Endothelial cell of umbilical vein (primary cell): ENCODE measurements at regions not wholly inside any gene's neighbourhood (a gene's known extent, or its start where the extent isn't known, plus 50 kb on each side); places are given as distances from the start of the nearest gene placed in this dataset.

ENCODE experiments used
- BruUV-seq: library from RNA; stranded (reverse); fragments of 400-500 nt; replicated peaks from 2 replicates; lab custom pipeline; 2021; lab: Mats Ljungman, UMichigan
- CTCF ChIA-PET: fragments of 300-600, 350-600 bp; sonication (Branson Sonifier 250); formaldehyde crosslinking; loops from one replicate; lab custom pipeline; 2021; ENCODE audit warnings: antibody characterized with exemption, inconsistent platforms; lab: Charles Lee
- POLR2A ChIA-PET: fragments of 300-600, 350-600 bp; sonication (Branson Sonifier 250); formaldehyde crosslinking; loops from one replicate; lab custom pipeline; 2021; ENCODE audit warnings: antibody characterized with exemption, inconsistent platforms; lab: Charles Lee
- DNase-seq: peaks from one replicate; pipeline ENCODE4 v3.0.0-alpha.2; 2011; ENCODE audit warnings: low read depth, low spot score
- FAIRE-seq: peaks from 2 replicates; lab custom pipeline; 2011; peaks lifted over from hg19 to GRCh38; lab: Jason Lieb, UNC
- H2AFZ ChIP-seq: 2 replicates; pipeline ENCODE4 v1.6.0; 2012; ENCODE audit warnings: low read depth, low read length, control low read depth, inconsistent platforms
- H3K27ac ChIP-seq: 2 replicates; pipeline ENCODE4 v1.5.1; 2011; ENCODE audit warnings: low read depth, mild to moderate bottlenecking, control low read depth, low read length, moderate library complexity; ENCODE audit not compliant: insufficient read depth
- H3K27me3 ChIP-seq, 2 experiments: 2 replicates each; pipeline versions ENCODE4 v1.6.0 to v1.6.1; 2011; ENCODE audit warnings: low read length in 2 of 2, mixed read lengths in 1 of 2; ENCODE audit not compliant: control insufficient read depth in 2 of 2, insufficient read depth in 2 of 2
- H3K36me3 ChIP-seq, 2 experiments: 2 replicates in 1 of 2; 3 replicates in 1 of 2; pipeline ENCODE4 v1.5.1; 2011; ENCODE audit warnings: low read length in 2 of 2, mild to moderate bottlenecking in 1 of 2, moderate library complexity in 1 of 2; ENCODE audit not compliant: control insufficient read depth in 2 of 2, insufficient read depth in 2 of 2; ENCODE audit errors: extremely low read depth in 1 of 2
- H3K4me1 ChIP-seq: 3 replicates; pipeline ENCODE4 v1.5.1; 2011; ENCODE audit warnings: mild to moderate bottlenecking, low read length; ENCODE audit not compliant: control insufficient read depth, insufficient read depth; ENCODE audit errors: extremely low read depth
- H3K4me2 ChIP-seq: 2 replicates; pipeline ENCODE4 v1.6.1; 2011; ENCODE audit warnings: low read length, control low read depth, mixed read lengths; ENCODE audit not compliant: insufficient read depth
- H3K4me3 ChIP-seq, 3 experiments: fragments of 200-600 bp in 1 of 3; sonication (generic), shearing (Covaris generic) in 1 of 3; replicated peaks in 1 of 3; 2 replicates each; pipeline ENCODE4 v1.5.1; 2011 to 2016; ENCODE audit warnings: control low read depth in 3 of 3, low read length in 3 of 3, mild to moderate bottlenecking in 2 of 3, inconsistent platforms in 1 of 3, low read depth in 1 of 3, moderate library complexity in 1 of 3; ENCODE audit not compliant: insufficient read depth in 1 of 3
- H3K79me2 ChIP-seq: 2 replicates; pipeline ENCODE4 v1.6.0; 2012; ENCODE audit warnings: low read length, inconsistent platforms; ENCODE audit not compliant: control insufficient read depth, insufficient read depth
- H3K9ac ChIP-seq: replicated peaks from 2 replicates; pipeline ENCODE3; 2011; ENCODE audit warnings: low read length, control low read depth; ENCODE audit not compliant: insufficient read depth; ENCODE audit errors: extremely low read depth
- H3K9me1 ChIP-seq: replicated peaks from 3 replicates; pipeline ENCODE4 v1.6.0; 2011; ENCODE audit warnings: mild to moderate bottlenecking, low read length; ENCODE audit not compliant: control insufficient read depth, insufficient read depth; ENCODE audit errors: extremely low read depth
- H3K9me3 ChIP-seq: replicated peaks from 2 replicates; pipeline ENCODE4 v1.5.1; 2012; ENCODE audit warnings: low read length, inconsistent platforms; ENCODE audit not compliant: control insufficient read depth, insufficient read depth
- H4K20me1 ChIP-seq: replicated peaks from 2 replicates; pipeline ENCODE3; 2011; ENCODE audit warnings: mild to moderate bottlenecking, low read length; ENCODE audit not compliant: control insufficient read depth, insufficient read depth; ENCODE audit errors: extremely low read depth
- CTCF ChIP-seq, 2 donors: IDR thresholded peaks; 1 replicate in 1 of 2; 2 replicates in 1 of 2; pipeline ENCODE4 v1.5.1; 2011; ENCODE audit warnings: low read length in 2 of 2, mild to moderate bottlenecking in 2 of 2, moderate library complexity in 2 of 2, control low read depth in 1 of 2, inconsistent platforms in 1 of 2, low read depth in 1 of 2; ENCODE audit not compliant: insufficient read depth in 1 of 2; ENCODE audit errors: extremely low read depth in 1 of 2
- EZH2 ChIP-seq: IDR thresholded peaks from 2 replicates; pipeline ENCODE4 v1.6.1; 2012; ENCODE audit warnings: borderline replicate concordance, low read depth, mild to moderate bottlenecking, moderate library complexity, low read length, inconsistent platforms; ENCODE audit not compliant: severe bottlenecking
- FOS ChIP-seq: IDR thresholded peaks from 2 replicates; pipeline ENCODE4 v1.6.1; 2011; ENCODE audit warnings: mild to moderate bottlenecking, low read length, moderate library complexity, borderline replicate concordance; ENCODE audit not compliant: insufficient read depth
- GATA2 ChIP-seq: IDR thresholded peaks from 2 replicates; pipeline ENCODE4 v1.7.0; 2011; ENCODE audit warnings: low read depth, mild to moderate bottlenecking, moderate library complexity, mixed read lengths, low read length; ENCODE audit not compliant: insufficient read length, insufficient read depth
- JUN ChIP-seq: IDR thresholded peaks from 2 replicates; pipeline ENCODE4 v1.6.1; 2011; ENCODE audit warnings: borderline replicate concordance, low read depth; ENCODE audit not compliant: insufficient read length, insufficient read depth
- MAX ChIP-seq: IDR thresholded peaks from 2 replicates; pipeline ENCODE4 v1.6.1; 2011; ENCODE audit not compliant: insufficient read depth, insufficient read length
- MYC ChIP-seq: IDR thresholded peaks from one replicate; pipeline ENCODE4 v1.6.1; 2011; ENCODE audit warnings: mild to moderate bottlenecking, low read depth, low read length
- dilution Hi-C: fragments of 300-500 bp; cut with MboI; formaldehyde crosslinking; loops from one replicate; pipeline ENCODE4 v1.15.0; 2019; ENCODE audit warnings: low sequenced_read_pairs; ENCODE audit not compliant: extremely low pct_ligation_motif_present
- intact Hi-C: fragments of 100-400 bp; cut with micrococcal nuclease; formaldehyde crosslinking; loops from one replicate; pipeline ENCODE4 v1.10.0; 2022

GRCh38 chr2:6423944-6424343 is 441.8 kb downstream of the CMPK2 start:
- Histone ChIP-seq H3K9ac (no peak overlapping the region), H2AFZ (no peak overlapping the region), H3K79me2 (no peaks in the 10 kb centered on the region), H4K20me1 (no peaks in the 10 kb centered on the region), H3K27ac (no peak overlapping the region), H3K9me1 (no peaks in the 10 kb centered on the region), H3K27me3 (no peaks in the 10 kb centered on the region), H3K4me2 (no peak overlapping the region), H3K36me3 (no peaks in the 10 kb centered on the region), H3K4me1 (no peaks in the 10 kb centered on the region), H3K9me3 (peaks cover 8% of the 10 kb centered on the region), H3K4me3 (no peak overlapping the region)
- TF ChIP-seq FOS, result no peak
- no peak for TF ChIP-seq MYC
- no peak for TF ChIP-seq MAX
- TF ChIP-seq JUN, result no peak
- TF ChIP-seq CTCF (IDR thresholded peaks at IDR 0.05; ENCODE audit: extremely low read depth in 1 of 2, insufficient read depth in 1 of 2, low read depth in 1 of 2, low read length in 2 of 2), result no peak
- no peak for TF ChIP-seq EZH2
- DNase-seq (no peak), FAIRE-seq (no peak)
- dilution Hi-C loops, result no loop called here
- no TSS peak for BruUV-seq
- intact Hi-C loops, result no loop called here
- POLR2A ChIA-PET, result no interaction called here
- CTCF ChIA-PET, result no interaction called here

GRCh38 chr2:6425032-6425431 is 440.7 kb downstream of the CMPK2 start:
- ChIA-PET CTCF (no interaction called here), POLR2A (no interaction called here)
- no peaks in the 10 kb centered on the region for H3K9me1 ChIP-seq
- no peaks in the 10 kb centered on the region for H3K36me3 ChIP-seq
- H3K9me3 ChIP-seq, result peaks cover 8% of the 10 kb centered on the region
- H3K4me1 ChIP-seq, result no peaks in the 10 kb centered on the region
- H2AFZ ChIP-seq, result no peak overlapping the region
- no TSS peak for BruUV-seq
- DNase-seq (no peak), FAIRE-seq (no peak)
- no peak overlapping the region for H3K9ac ChIP-seq
- no peaks in the 10 kb centered on the region for H4K20me1 ChIP-seq
- H3K27me3 ChIP-seq, result no peaks in the 10 kb centered on the region
- intact Hi-C loops (no loop called here), dilution Hi-C loops (no loop called here)
- H3K27ac ChIP-seq, result no peak overlapping the region
- no peaks in the 10 kb centered on the region for H3K79me2 ChIP-seq
- no peak overlapping the region for H3K4me3 ChIP-seq
- TF ChIP-seq GATA2 (no peak), FOS (no peak)
- H3K4me2 ChIP-seq, result no peak overlapping the region
